GM12872 (cell line): ENCODE measurements at regions not wholly inside any gene's neighbourhood (a gene's known extent, or its start where the extent isn't known, plus 50 kb on each side); places are given as distances from the start of the nearest gene placed in this dataset.

Experiments used
- TF ChIP-seq, protein P1 (sequence below): IDR thresholded peaks from 3 replicates; pipeline ENCODE4 v1.5.1; 2011; ENCODE audit warnings: low read depth, mild to moderate bottlenecking, low read length, moderate library complexity; ENCODE audit not compliant: insufficient read depth

GRCh38 chr10:29918623-29919400 is 140.6 kb downstream of the JCAD start:
- TF ChIP-seq, protein P1, sequence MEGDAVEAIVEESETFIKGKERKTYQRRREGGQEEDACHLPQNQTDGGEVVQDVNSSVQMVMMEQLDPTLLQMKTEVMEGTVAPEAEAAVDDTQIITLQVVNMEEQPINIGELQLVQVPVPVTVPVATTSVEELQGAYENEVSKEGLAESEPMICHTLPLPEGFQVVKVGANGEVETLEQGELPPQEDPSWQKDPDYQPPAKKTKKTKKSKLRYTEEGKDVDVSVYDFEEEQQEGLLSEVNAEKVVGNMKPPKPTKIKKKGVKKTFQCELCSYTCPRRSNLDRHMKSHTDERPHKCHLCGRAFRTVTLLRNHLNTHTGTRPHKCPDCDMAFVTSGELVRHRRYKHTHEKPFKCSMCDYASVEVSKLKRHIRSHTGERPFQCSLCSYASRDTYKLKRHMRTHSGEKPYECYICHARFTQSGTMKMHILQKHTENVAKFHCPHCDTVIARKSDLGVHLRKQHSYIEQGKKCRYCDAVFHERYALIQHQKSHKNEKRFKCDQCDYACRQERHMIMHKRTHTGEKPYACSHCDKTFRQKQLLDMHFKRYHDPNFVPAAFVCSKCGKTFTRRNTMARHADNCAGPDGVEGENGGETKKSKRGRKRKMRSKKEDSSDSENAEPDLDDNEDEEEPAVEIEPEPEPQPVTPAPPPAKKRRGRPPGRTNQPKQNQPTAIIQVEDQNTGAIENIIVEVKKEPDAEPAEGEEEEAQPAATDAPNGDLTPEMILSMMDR, result no peak

GRCh38 chr10:29917311-29917710 is 142.1 kb downstream of the JCAD start:
- TF ChIP-seq, protein P1, result no peak

DNA sequence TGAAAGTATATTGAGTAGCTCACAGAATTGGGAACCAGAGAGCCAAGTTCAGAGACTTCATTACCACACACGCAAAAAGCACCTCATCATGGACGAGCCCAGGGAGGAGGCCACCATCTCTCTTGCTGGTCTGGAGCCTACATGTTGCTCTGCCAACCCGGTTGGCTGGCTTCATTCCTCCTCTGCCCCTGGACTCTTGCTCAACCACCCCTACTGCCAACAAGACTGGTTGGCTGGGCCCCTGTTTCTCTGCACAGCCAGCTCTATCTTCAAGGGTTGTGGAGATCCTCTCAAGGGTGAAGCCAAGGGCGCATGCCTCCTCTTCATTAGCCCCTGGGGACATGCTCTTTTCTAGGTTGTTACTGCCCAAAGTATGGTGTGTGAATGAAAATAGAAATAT is 142.7 kb downstream of the JCAD start:
- TF ChIP-seq, protein P1, result no peak

DNA sequence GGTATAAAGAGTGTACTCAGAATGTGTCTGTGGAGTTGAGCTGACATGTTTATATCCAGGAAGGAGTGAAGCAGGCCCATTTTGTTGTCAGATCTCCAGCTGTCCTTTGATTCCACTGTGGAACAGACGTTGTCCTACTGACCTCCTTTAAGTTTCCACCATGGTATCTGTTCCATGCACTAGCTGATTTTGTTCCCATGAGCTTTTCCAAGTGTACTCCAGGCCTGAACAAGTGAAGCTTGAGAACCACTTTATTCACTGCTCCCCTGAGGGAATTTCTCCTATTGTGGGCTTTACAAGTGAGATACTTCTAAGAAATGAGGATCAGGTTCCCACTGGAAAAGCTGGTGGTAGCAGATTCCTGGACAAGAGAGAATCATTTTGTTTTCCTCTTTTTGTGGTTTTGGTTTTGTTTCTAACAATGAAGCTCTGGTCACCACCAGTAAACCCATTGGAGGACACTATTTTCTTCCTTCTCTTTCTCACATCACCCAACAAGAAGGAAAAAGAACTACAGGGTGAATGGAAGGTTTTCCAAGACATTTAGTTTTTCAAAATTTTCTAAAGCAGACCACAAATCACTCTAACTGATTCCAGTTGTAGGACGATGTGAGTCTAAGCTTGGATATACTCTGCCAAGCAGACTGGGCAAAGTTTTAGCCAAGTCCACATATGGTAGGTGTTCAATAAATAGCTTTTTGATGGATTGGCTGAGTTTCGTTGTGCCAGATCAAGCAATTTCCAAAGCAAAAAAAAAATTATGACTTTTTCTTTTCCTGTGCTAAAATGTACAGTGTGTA is 144.2 kb downstream of the JCAD start:
- TF ChIP-seq, protein P1, result no peak

- TF ChIP-seq, protein P1, result no peak
Observed at GRCh38 chr10:29908962-29909361, 150.4 kb downstream of the JCAD start.

GRCh38 chr10:29900865-29901264 is 158.5 kb downstream of the JCAD start:
- TF ChIP-seq, protein P1, result no peak

- TF ChIP-seq, protein P1, result no peak
Observed at GRCh38 chr10:29897999-29898716, 161.2 kb downstream of the JCAD start.
